ENCODE measurements at regions not wholly inside any gene's neighbourhood (a gene's known extent, or its start where the extent isn't known, plus 50 kb on each side); places are given as distances from the start of the nearest gene placed in this dataset.

GRCh38 chr11:86148345-86148747 is 79.5 kb upstream of the PICALM start:
- ChIA-PET POLR2A (no interaction called here), CTCF (no interaction called here)
- Histone ChIP-seq H3K36me3 (ENCODE audit: control insufficient read depth, insufficient read depth, low read length) (no peaks in the 10 kb centered on the region), H3K27me3 (ENCODE audit: control insufficient read depth, insufficient read depth, low read length) (no peaks in the 10 kb centered on the region), H3K27ac (ENCODE audit: low read length) (no peak overlapping the region), H3K4me3 (ENCODE audit: low read depth in 2 of 2, low read length in 2 of 2) (no peak overlapping the region), H3K9me3 (ENCODE audit: control insufficient read depth, insufficient read depth, low read depth, low read length) (no peaks in the 10 kb centered on the region), H3K4me1 (ENCODE audit: control insufficient read depth, insufficient read depth, low read length) (peaks cover 3% of the 10 kb centered on the region; the same call in 1 of the 2 replicates)
- in situ Hi-C loops (cut with HindIII; ENCODE audit: low pct_unique_long_range_greater_than_20kb, low sequenced_read_pairs) (no loop called here), intact Hi-C loops (cut with micrococcal nuclease; ENCODE audit: unreplicated experiment) (no loop called here)
- TF ChIP-seq CTCF (IDR thresholded peaks at IDR 0.05) (no peak), SIN3A (IDR thresholded peaks at IDR 0.05; ENCODE audit: borderline replicate concordance, insufficient read depth, low read depth, low read length) (no peak), POLR2AphosphoS5 (IDR thresholded peaks at IDR 0.05; ENCODE audit: low read depth, low read length) (no peak), TCF7L2 (IDR thresholded peaks at IDR 0.05; ENCODE audit: low read depth, low read length) (no peak)
- TF ChIP-seq, protein P1, sequence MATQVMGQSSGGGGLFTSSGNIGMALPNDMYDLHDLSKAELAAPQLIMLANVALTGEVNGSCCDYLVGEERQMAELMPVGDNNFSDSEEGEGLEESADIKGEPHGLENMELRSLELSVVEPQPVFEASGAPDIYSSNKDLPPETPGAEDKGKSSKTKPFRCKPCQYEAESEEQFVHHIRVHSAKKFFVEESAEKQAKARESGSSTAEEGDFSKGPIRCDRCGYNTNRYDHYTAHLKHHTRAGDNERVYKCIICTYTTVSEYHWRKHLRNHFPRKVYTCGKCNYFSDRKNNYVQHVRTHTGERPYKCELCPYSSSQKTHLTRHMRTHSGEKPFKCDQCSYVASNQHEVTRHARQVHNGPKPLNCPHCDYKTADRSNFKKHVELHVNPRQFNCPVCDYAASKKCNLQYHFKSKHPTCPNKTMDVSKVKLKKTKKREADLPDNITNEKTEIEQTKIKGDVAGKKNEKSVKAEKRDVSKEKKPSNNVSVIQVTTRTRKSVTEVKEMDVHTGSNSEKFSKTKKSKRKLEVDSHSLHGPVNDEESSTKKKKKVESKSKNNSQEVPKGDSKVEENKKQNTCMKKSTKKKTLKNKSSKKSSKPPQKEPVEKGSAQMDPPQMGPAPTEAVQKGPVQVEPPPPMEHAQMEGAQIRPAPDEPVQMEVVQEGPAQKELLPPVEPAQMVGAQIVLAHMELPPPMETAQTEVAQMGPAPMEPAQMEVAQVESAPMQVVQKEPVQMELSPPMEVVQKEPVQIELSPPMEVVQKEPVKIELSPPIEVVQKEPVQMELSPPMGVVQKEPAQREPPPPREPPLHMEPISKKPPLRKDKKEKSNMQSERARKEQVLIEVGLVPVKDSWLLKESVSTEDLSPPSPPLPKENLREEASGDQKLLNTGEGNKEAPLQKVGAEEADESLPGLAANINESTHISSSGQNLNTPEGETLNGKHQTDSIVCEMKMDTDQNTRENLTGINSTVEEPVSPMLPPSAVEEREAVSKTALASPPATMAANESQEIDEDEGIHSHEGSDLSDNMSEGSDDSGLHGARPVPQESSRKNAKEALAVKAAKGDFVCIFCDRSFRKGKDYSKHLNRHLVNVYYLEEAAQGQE (IDR thresholded peaks at IDR 0.05; ENCODE audit: insufficient read depth in 1 of 2, low read depth in 2 of 2, low read length in 1 of 2): no peak
- BruUV-seq (replicated peaks): no TSS peak
- DNase-seq (ENCODE audit: low read depth, low spot score) (no peak), ATAC-seq (no peak)

- TF ChIP-seq, protein P1 (IDR thresholded peaks at IDR 0.05; ENCODE audit: insufficient read depth in 1 of 2, low read depth in 2 of 2, low read length in 1 of 2): no peak
- TF ChIP-seq TCF7L2 (IDR thresholded peaks at IDR 0.05; ENCODE audit: low read depth, low read length): no peak
- TF ChIP-seq CTCF (IDR thresholded peaks at IDR 0.05): no peak
- no peak for TF ChIP-seq POLR2AphosphoS5 (IDR thresholded peaks at IDR 0.05; ENCODE audit: low read depth, low read length)
- TF ChIP-seq SIN3A (IDR thresholded peaks at IDR 0.05; ENCODE audit: borderline replicate concordance, insufficient read depth, low read depth, low read length): no peak
- Histone ChIP-seq H3K36me3 (ENCODE audit: control insufficient read depth, insufficient read depth, low read length) (no peaks in the 10 kb centered on the region), H3K4me3 (ENCODE audit: low read depth in 2 of 2, low read length in 2 of 2) (no peak overlapping the region), H3K27me3 (ENCODE audit: control insufficient read depth, insufficient read depth, low read length) (no peaks in the 10 kb centered on the region), H3K9me3 (ENCODE audit: control insufficient read depth, insufficient read depth, low read depth, low read length) (no peaks in the 10 kb centered on the region), H3K4me1 (ENCODE audit: control insufficient read depth, insufficient read depth, low read length) (peaks cover 3% of the 10 kb centered on the region; the same call in 1 of the 2 replicates), H3K27ac (ENCODE audit: low read length) (no peak overlapping the region)
- DNase-seq (ENCODE audit: low read depth, low spot score) (no peak), ATAC-seq (no peak)
- CTCF ChIA-PET: no interaction called here
- POLR2A ChIA-PET: no interaction called here
- in situ Hi-C loops (cut with HindIII; ENCODE audit: low pct_unique_long_range_greater_than_20kb, low sequenced_read_pairs) (no loop called here), intact Hi-C loops (cut with micrococcal nuclease; ENCODE audit: unreplicated experiment) (no loop called here)
- BruUV-seq (replicated peaks): no TSS peak
These were observed 78.1 kb upstream of the PICALM start for GRCh38 chr11:86147004-86147403.

Measured in Panc1 (cell line).